ENCODE measurements at regions not wholly inside any gene's neighbourhood (a gene's known extent, or its start where the extent isn't known, plus 50 kb on each side); places are given as distances from the start of the nearest gene placed in this dataset.

DNA sequence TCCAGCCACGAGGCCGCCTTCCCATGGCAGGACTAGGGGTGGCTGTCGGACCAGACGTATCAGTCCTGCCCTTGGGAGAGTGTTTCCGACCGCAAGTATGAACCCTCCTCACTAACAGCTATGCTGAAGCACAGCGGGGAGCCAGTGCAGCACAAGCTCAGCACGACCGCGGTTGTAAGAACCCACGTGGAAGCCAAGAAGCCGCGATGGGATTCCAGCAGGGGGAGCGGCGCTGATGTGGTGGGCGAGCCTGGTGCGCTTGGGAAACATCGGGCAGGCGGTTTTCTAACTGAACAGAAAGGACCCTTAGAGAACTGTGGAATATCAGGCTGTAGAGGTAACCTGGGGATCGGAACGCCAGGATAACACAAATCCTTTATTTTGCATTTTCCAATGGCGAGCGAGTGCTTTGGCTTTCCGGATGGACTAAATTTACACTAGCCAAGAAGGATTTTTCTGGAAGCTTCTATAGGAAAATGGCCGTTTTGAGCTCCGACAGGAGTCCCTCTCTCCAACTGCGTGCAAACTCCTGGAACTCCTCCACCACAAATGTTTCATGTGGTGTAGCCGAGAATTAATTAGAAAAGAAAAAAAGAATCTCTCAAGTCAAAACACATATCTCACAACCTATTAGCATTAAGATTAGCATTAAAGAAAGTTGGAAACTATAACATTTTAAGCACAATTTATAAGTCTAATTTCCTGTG lies 132.0 kb upstream of the MYCN start:
- no peak for DNase-seq (ENCODE audit: low spot score)

GRCh38 chr2:15808944-15809343 lies 131.4 kb upstream of the MYCN start:
- DNase-seq (ENCODE audit: low spot score) = no peak

GRCh38 chr2:15809404-15809803 lies 130.9 kb upstream of the MYCN start:
- no peak for DNase-seq (ENCODE audit: low spot score)

DNA sequence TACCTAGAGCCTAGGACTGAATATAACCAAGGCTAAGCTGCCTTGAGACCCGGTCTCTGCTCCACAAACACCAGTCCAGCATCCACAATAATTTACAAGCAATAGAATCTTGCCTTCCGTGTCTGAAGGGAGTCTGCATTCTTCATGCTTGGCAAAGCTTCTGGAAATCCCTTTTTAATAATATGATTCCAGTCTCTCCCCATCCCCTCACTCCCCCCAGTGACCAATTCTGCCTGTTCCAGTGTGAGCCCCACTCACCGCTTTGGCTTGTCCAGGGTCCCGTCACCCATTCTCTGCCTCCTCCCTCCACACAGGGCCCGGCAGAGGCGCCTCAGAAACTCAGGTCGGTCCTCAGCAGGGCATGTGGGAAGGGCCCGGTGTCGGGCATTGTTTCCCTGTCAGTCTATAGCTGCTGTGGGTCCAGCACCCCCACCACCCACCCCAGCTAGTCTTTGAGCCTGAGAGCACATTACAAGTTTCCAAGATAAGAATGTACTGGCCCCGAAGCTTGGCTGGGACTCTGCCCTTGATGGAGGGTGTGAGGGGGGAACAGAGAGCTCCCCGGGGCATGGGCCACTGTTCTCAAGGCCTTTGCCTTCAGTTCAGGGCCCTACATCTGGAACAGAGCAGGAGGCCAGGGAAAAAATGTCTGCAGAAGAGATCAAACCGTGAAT lies 129.7 kb upstream of the MYCN start:
- no peak for DNase-seq (ENCODE audit: low spot score)

GRCh38 chr2:15811367-15811766 lies 129.0 kb upstream of the MYCN start:
- no peak for DNase-seq (ENCODE audit: low spot score)

- no peak for DNase-seq (ENCODE audit: low spot score)
These were observed 128.1 kb upstream of the MYCN start for GRCh38 chr2:15812187-15812780.

- no peak for DNase-seq (ENCODE audit: low spot score)
These were observed 126.7 kb upstream of the MYCN start for GRCh38 chr2:15813481-15814266.

DNA sequence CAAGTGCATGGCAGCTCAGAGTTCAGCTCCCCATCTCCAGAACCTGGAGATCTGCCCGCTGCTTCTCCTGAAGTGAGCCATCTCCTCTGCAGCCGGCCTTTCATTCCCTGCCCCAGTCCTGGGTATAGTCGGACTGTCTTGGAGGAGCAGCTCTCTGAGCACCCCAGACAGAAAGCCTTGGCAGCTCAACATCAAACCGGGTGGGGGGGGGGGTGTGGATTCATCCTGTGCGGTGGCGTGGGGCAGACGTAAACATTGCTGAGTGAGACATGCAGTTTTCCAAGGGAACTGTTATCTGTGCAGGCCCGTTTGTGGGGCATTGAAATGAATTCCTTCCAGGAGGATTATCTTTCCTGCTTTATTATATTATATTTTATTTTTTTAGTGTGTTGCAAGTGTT lies 125.9 kb upstream of the MYCN start:
- DNase-seq (ENCODE audit: low spot score) = no peak

DNA sequence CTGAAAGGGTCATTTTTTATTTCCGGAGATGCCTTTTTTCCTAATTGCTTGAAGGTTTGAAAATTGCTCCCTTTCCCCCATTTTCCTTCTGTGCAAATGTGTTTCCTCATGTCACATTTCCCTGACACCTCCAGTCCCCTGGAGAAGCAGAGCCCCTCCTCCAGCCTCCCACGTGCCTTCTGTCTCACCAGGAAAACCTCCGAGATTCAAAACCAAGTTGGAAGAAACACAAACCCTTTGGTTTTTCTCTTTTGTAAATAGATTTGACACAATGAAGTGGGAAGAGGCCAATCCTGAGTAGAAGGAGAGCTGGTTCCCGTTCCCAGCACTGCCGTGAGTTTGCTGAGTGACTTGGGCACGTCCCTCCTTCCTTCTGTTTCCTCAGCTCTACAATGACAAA lies 125.4 kb upstream of the MYCN start:
- DNase-seq (ENCODE audit: low spot score) = no peak

DNA sequence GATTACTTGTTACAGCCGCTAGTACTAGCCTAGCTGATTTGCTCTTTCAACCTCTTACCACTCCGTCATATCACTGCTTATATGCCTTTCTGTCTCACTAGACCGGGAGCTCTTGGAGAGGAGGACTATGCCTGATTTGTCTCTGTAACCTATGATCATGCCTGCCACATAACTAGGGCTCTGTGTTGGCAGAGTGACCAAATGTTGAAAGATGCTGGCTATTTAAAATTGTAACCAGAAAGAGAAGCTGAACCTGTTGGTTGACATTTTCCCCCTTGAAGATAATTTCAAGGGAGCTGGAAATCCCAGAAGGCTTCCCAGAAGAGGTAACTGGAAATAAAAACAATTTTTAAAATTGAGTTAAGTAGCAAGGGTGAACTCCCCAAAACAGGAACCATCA lies 124.1 kb upstream of the MYCN start:
- no peak for DNase-seq (ENCODE audit: low spot score)

- no peak for DNase-seq (ENCODE audit: low spot score)
These were observed 123.5 kb upstream of the MYCN start for GRCh38 chr2:15816674-15817406.

DNA sequence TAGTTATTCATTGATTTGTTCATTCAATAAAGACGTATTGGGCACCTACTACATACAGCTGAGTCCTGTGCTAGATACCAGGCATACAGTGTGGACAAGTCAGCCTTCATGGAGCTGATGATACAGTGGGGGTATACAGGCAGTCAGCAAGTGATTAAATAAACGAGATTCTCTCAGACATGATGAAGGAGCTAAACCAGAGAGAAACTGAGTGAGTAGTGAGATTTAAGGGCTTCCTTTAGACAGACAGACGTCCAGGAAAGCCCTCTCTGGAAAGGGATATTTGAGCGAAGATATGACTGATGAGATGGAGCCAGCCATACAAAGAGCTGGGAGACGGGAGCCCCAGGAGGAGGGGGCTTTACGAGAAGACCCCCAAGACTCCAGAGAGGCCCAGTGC lies 122.6 kb upstream of the MYCN start:
- DNase-seq (ENCODE audit: low spot score) = no peak

GRCh38 chr2:15818318-15818753 lies 122.0 kb upstream of the MYCN start:
- DNase-seq (ENCODE audit: low spot score) = peak; percentile 10

DNA sequence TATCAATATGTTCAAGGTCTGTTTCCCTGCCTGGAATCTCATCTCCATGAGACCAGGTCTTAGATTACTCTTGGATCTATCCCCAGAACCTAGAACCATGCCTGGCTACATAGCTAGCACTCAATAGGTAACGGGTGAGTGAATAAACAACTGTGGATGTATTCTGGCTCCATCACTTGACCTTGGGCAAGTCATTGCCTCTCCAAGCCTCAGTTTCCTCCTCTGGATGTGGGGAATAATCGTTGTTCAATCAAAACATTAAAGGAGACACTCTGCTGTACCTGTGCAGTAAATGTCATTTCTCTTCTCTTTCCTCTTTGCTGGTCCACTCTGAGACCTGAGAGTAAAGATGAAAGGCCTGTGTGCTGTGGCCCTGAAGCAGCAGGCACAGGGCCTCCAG lies 121.5 kb upstream of the MYCN start:
- no peak for DNase-seq (ENCODE audit: low spot score)

DNA sequence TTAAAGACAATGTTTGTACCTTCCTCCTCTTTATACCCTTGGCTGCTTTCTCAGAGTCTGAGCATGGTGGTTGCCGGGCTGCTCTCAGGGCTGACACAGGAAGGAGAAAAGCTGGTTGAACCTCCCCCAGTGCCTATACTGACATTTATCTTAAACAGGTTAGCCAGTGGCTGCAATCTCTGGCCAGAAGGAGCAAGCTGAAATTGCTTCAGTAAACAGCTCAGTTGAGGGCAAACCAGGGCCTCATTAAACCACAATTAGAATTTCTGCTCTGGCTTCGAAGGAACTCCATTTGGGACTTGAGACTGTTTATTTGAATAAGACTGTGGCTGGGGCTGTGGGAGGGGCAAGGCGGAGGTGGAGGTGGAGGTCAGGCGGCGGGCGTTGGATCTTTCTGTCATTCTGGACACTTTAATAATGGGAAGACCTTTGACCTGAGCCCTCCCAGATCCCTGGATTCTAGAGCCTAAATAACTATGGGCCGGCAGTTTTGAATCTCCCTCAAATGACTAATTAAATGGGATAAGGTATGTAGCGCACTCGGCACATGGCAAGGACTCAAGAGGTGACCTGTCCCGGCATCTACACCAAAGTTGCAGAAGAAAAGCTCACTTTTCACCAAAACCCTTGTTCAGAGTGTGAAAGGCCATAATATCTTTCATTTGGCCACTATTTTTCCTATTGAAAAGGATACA lies 120.6 kb upstream of the MYCN start:
- DNase-seq (ENCODE audit: low spot score) = no peak

GRCh38 chr2:15820257-15820566 lies 120.1 kb upstream of the MYCN start:
- DNase-seq (ENCODE audit: low spot score) = no peak

DNA sequence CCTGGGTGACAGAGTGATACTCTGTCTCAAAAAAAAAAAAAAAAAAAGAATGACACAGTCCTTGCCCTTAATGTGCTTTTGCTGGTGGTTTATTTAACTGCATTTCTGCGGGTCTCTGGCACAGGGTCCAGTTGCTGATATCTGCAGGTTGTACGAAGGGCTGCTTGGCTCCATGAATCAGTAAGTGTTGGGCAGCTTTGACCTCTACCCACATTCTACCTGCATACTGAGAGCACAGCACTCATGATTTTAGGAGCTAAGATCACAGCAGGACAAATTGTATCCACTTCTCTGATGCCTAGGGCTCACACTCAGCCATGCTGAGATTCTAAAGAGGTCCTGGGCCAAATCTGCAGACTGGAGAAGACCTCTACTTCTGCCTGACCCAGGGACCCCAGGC lies 119.4 kb upstream of the MYCN start:
- DNase-seq (ENCODE audit: low spot score) = no peak

DNA sequence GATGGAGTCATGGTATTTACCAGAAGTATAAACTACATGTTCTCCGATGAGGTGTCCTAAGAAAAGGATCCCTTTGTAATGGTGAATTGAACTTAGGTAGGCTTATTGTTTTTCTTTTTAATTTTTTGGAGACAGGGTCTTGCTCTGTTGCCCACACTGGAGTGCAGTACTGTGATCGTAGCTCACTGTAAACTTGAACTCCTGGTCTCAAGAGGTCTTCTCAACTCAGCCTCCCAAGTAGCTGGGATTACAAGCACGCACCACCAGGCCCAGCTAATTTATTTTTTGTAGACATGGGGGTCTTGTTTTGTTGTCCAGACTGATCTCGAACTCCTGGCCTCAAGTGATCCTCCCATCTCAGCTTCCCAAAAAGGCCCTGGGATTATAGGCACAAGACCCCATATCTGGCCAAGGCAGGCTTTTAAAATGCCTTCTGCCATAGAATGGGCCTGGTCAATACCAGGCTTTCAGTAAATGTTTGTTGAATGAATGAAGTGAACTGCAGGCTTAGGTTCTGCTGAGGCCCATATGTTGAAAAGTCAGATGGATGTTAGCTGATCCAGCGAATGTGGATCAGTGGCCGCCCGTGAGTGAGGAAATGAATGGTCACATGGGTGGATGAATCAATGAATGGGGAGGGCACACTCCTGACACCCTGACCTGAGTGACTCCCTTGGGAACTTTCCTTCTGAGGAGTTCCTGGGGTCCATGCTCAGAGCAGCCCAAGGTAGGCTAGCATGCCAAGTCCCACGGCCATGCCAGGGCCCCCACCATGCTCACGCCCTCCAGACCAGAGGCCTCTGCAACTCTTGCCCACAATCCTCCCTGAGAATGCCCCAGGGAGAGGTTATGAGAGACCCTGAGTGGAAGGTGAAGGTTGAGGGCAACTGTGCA lies 118.0 kb upstream of the MYCN start:
- no peak for DNase-seq (ENCODE audit: low spot score)

GRCh38 chr2:15823459-15824396 lies 116.6 kb upstream of the MYCN start:
- DNase-seq (ENCODE audit: low spot score) = no peak
